ENCODE measurements at regions not wholly inside any gene's neighbourhood (a gene's known extent, or its start where the extent isn't known, plus 50 kb on each side); places are given as distances from the start of the nearest gene placed in this dataset.

GRCh38 chr10:6871128-6871527 lies 291.1 kb upstream of the PRKCQ start (continued):
- no peak for TF ChIP-seq ATF2 (CRISPR knock-in tag; IDR thresholded peaks at IDR 0.05; ENCODE audit: borderline replicate concordance, low read depth)
- TF ChIP-seq ZNF232 (CRISPR knock-in tag; IDR thresholded peaks at IDR 0.05) = no peak
- TF ChIP-seq CBFB (CRISPR knock-in tag; IDR thresholded peaks at IDR 0.05; ENCODE audit: low read depth) = no peak
- TF ChIP-seq USF2 (CRISPR knock-in tag; IDR thresholded peaks at IDR 0.05) = no peak

GRCh38 chr10:6868036-6868725 lies 288.1 kb upstream of the PRKCQ start:
- H3K27ac Mint-ChIP-seq = no peak overlapping the region

More at GRCh38 chr10:6868036-6868725, 288.1 kb upstream of the PRKCQ start:
- H3K4me3 Mint-ChIP-seq = no peak overlapping the region
- TF ChIP-seq ZSCAN18 (CRISPR knock-in tag; IDR thresholded peaks at IDR 0.05) (no peak), ZNF281 (CRISPR knock-in tag; IDR thresholded peaks at IDR 0.05) (no peak), FOXP1 (CRISPR knock-in tag; IDR thresholded peaks at IDR 0.05; ENCODE audit: borderline replicate concordance) (no peak), ZNF263 (CRISPR knock-in tag; IDR thresholded peaks at IDR 0.05; ENCODE audit: low read depth) (no peak), TP53 (CRISPR knock-in tag; IDR thresholded peaks at IDR 0.05) (no peak), ZNF121 (CRISPR knock-in tag; IDR thresholded peaks at IDR 0.05) (no peak), CDX4 (CRISPR knock-in tag; IDR thresholded peaks at IDR 0.05; ENCODE audit: borderline replicate concordance) (no peak), ZNF416 (CRISPR knock-in tag; IDR thresholded peaks at IDR 0.05) (no peak), GTF2I (CRISPR knock-in tag; conservative IDR thresholded peaks at IDR 0.05) (no peak), STAT6 (CRISPR knock-in tag; conservative IDR thresholded peaks at IDR 0.05; ENCODE audit: low read depth) (no peak), SOX15 (CRISPR knock-in tag; IDR thresholded peaks at IDR 0.05) (no peak), HMGA2 (CRISPR knock-in tag; IDR thresholded peaks at IDR 0.05) (no peak), CBFB (CRISPR knock-in tag; IDR thresholded peaks at IDR 0.05; ENCODE audit: low read depth) (no peak), MLX (CRISPR knock-in tag; IDR thresholded peaks at IDR 0.05) (no peak), MXD4 (CRISPR knock-in tag; IDR thresholded peaks at IDR 0.05; ENCODE audit: borderline replicate concordance) (no peak), ETV6 (CRISPR knock-in tag; IDR thresholded peaks at IDR 0.05) (no peak), CREB1 (CRISPR knock-in tag; IDR thresholded peaks at IDR 0.05) (no peak), TEAD1 (CRISPR knock-in tag; IDR thresholded peaks at IDR 0.05) (no peak)
- H3K36me3 Mint-ChIP-seq = no peaks in the 10 kb centered on the region
- ChIA-PET POLR2A (no interaction called here), CTCF (no interaction called here)
- peaks cover 13% of the 10 kb centered on the region for H3K4me1 Mint-ChIP-seq
- H3K27me3 Mint-ChIP-seq (ENCODE audit: low read depth) = no peaks in the 10 kb centered on the region
- H3K9me3 Mint-ChIP-seq = peaks cover 11% of the 10 kb centered on the region
- DNase-seq (ENCODE audit: low spot score) = no peak
- no peak for ATAC-seq
